Loucy (cell line): ENCODE measurements at regions not wholly inside any gene's neighbourhood (a gene's known extent, or its start where the extent isn't known, plus 50 kb on each side); places are given as distances from the start of the nearest gene placed in this dataset.

Experiments used
- CTCF ChIP-seq: fragments of 200-600 bp; sonication (generic); conservative IDR thresholded peaks from 2 replicates; pipeline ENCODE4 v1.5.1; 2014; ENCODE audit warnings: mild to moderate bottlenecking, antibody characterized with exemption, low read length
- EZH2phosphoT487 ChIP-seq: fragments of 200-600 bp; IDR thresholded peaks from 2 replicates; pipeline ENCODE4 v1.6.1; 2018; ENCODE audit warnings: antibody characterized with exemption, mild to moderate bottlenecking, moderate library complexity, borderline replicate concordance

- TF ChIP-seq CTCF (no peak), EZH2phosphoT487 (no peak)
Observed at GRCh38 chr12:84807249-84807648, 105.3 kb downstream of the SLC6A15 start.
